Uterus (tissue), 2 donors: ENCODE measurements at regions not wholly inside any gene's neighbourhood (a gene's known extent, or its start where the extent isn't known, plus 50 kb on each side); places are given as distances from the start of the nearest gene placed in this dataset.

Experiments
- POLR2A ChIP-seq, 2 donors: fragments of 450-650 bp; IDR thresholded peaks; one replicate each; pipeline ENCODE4 v1.6.1; 2016; ENCODE audit warnings: antibody characterized with exemption in 2 of 2, mild to moderate bottlenecking in 1 of 2, moderate library complexity in 1 of 2
- TF ChIP-seq, protein P1 (sequence below), 4 experiments: fragments of 200-600 bp in 2 of 4; fragments of 450-650 bp in 2 of 4; sonication (generic) in 2 of 4; IDR thresholded peaks; one replicate each; pipeline ENCODE4 v1.5.1; 2016 to 2019; ENCODE audit warnings: antibody characterized with exemption in 4 of 4, mild to moderate bottlenecking in 2 of 4, moderate library complexity in 1 of 4

DNA sequence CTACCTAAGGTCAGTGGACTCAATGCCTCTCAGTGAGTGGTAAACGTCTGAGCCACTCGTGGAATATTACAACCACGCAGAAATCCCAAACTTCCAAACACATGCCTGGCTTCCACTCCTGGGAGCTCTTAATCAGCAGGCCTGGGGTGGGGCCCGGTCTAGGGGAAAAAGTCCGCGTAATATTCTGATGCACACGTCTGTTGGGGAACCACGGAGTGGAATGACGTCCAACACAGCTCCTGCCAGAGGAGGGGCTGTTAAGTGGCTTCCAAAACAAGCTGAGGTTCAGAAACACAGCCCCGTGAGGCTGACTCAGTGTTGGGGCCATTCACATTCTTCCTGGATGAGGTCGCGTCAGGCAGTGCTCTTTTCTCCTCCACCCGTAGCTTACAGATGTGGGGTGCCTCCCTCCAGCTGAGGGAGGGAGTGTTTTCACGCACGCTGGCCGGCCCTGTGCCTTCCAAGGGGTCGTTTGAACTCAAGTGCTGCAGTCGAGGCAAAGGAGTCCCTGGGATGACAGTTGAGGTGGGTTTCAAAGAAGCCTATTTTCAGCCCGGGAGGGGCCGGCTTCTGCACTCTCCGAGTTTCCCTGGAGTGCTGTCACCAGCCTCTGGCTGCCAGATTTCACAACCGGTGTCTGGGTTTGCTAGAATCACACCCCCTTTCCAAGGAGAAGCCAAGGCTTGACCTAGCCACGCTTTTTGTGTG is 73.1 kb downstream of the ACKR3 start:
- TF ChIP-seq, protein P1, sequence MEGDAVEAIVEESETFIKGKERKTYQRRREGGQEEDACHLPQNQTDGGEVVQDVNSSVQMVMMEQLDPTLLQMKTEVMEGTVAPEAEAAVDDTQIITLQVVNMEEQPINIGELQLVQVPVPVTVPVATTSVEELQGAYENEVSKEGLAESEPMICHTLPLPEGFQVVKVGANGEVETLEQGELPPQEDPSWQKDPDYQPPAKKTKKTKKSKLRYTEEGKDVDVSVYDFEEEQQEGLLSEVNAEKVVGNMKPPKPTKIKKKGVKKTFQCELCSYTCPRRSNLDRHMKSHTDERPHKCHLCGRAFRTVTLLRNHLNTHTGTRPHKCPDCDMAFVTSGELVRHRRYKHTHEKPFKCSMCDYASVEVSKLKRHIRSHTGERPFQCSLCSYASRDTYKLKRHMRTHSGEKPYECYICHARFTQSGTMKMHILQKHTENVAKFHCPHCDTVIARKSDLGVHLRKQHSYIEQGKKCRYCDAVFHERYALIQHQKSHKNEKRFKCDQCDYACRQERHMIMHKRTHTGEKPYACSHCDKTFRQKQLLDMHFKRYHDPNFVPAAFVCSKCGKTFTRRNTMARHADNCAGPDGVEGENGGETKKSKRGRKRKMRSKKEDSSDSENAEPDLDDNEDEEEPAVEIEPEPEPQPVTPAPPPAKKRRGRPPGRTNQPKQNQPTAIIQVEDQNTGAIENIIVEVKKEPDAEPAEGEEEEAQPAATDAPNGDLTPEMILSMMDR (IDR thresholded peaks at IDR 0.05), result no peak
- no peak for TF ChIP-seq POLR2A (IDR thresholded peaks at IDR 0.05)
